ENCODE measurements at regions not wholly inside any gene's neighbourhood (a gene's known extent, or its start where the extent isn't known, plus 50 kb on each side); places are given as distances from the start of the nearest gene placed in this dataset.

- Histone ChIP-seq H3K27me3 (replicated peaks in 1 of 7) (no peaks in the 10 kb centered on the region), H3K4me3 (no peak overlapping the region), H3K36me3 (no peaks in the 10 kb centered on the region), H3K27ac (no peak overlapping the region), H3K4me1 (no peaks in the 10 kb centered on the region), H3K9me3 (no peaks in the 10 kb centered on the region)
- DNase-seq, result no peak
- WGBS, 5 donors, result 66 to 81% (median 76%) methylated on average over 2 of the region's 2 CpGs
- intact Hi-C loops (cut with DNase I; ENCODE audit: low total_unique reads), result no loop called here
- TF ChIP-seq, protein P1, sequence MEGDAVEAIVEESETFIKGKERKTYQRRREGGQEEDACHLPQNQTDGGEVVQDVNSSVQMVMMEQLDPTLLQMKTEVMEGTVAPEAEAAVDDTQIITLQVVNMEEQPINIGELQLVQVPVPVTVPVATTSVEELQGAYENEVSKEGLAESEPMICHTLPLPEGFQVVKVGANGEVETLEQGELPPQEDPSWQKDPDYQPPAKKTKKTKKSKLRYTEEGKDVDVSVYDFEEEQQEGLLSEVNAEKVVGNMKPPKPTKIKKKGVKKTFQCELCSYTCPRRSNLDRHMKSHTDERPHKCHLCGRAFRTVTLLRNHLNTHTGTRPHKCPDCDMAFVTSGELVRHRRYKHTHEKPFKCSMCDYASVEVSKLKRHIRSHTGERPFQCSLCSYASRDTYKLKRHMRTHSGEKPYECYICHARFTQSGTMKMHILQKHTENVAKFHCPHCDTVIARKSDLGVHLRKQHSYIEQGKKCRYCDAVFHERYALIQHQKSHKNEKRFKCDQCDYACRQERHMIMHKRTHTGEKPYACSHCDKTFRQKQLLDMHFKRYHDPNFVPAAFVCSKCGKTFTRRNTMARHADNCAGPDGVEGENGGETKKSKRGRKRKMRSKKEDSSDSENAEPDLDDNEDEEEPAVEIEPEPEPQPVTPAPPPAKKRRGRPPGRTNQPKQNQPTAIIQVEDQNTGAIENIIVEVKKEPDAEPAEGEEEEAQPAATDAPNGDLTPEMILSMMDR (IDR thresholded peaks at IDR 0.05 in 8 of 11, conservative IDR thresholded peaks at IDR 0.05 in 3 of 11), result no peak
- TF ChIP-seq POLR2A (IDR thresholded peaks at IDR 0.05) (no peak), POLR2AphosphoS5 (IDR thresholded peaks at IDR 0.05) (no peak)
These were observed 1044.5 kb downstream of the TUSC7 start for GRCh38 chr3:117754058-117754457.

- 50 to 87% (median 72%) methylated on average over 2 of the region's 2 CpGs for WGBS, 5 donors
- TF ChIP-seq, protein P1 (IDR thresholded peaks at IDR 0.05 in 8 of 11, conservative IDR thresholded peaks at IDR 0.05 in 3 of 11), result no peak
- no peak for TF ChIP-seq POLR2AphosphoS5 (IDR thresholded peaks at IDR 0.05)
- TF ChIP-seq POLR2A (IDR thresholded peaks at IDR 0.05), result no peak
These were observed 1045.3 kb downstream of the TUSC7 start for GRCh38 chr3:117754841-117755240.

GRCh38 chr3:117756563-117756962, 1047.0 kb downstream of the TUSC7 start:
- 56 to 70% (median 61%) methylated on average over 3 of the region's 3 CpGs for WGBS, 5 donors
- no peak overlapping the region for H3K4me3 ChIP-seq
- no peaks in the 10 kb centered on the region for H3K9me3 ChIP-seq
- H3K4me1 ChIP-seq, result no peaks in the 10 kb centered on the region
- no peaks in the 10 kb centered on the region for H3K27me3 ChIP-seq (replicated peaks in 1 of 7)
- intact Hi-C loops (cut with DNase I; ENCODE audit: low total_unique reads), result no loop called here
- H3K36me3 ChIP-seq, result no peaks in the 10 kb centered on the region
- TF ChIP-seq POLR2AphosphoS5 (IDR thresholded peaks at IDR 0.05), result no peak
- no peak overlapping the region for H3K27ac ChIP-seq
- no peak for DNase-seq

More at GRCh38 chr3:117754841-117755240, 1045.3 kb downstream of the TUSC7 start:
- Histone ChIP-seq H3K9me3 (no peaks in the 10 kb centered on the region), H3K4me1 (no peaks in the 10 kb centered on the region), H3K27ac (no peak overlapping the region), H3K36me3 (no peaks in the 10 kb centered on the region), H3K4me3 (no peak overlapping the region), H3K27me3 (replicated peaks in 1 of 7) (no peaks in the 10 kb centered on the region)
- no peak for DNase-seq
- intact Hi-C loops (cut with DNase I; ENCODE audit: low total_unique reads), result no loop called here

DNA sequence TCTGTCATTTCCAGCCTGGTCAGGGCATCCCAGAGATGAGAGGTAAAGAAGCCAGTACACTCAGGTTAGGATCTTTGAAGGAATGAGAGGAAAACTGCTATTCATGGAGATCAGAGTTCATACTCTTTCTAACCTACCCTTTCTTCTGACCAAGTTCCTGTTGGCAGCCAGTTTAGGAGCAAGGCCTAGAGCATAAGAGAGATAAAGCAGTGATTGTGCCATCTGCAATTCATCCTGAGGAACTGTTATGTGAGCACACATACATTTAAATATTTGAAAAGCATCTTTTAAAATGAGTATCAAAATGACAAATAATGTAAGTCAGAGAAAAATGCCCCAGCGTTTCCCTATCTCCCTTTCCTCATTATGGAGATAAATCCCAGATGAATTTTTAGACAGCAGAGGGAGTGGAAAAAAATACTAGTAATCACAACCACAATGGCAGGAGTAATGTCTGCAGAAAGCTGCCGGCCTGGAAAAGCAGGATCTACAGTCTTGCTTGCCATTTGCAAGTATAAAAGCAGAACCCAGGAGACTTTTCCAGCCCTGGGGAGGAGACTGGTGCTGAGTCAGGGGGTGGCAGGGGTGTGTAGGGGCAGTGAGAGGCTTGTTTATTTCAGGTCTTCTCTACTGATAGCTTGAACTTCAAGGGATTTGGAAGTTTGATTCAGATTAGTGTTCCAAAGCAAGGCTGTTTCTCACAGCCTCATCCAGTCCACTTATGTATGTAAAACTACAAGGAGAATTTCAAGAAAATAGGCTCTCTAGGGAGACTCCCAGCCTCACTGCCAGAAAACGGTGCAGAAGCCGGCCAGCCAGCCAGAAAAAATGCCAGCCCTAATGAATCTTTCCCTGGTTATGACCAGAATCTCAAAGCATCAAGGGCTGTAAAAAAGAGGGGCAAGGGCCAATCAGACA, 1052.4 kb downstream of the TUSC7 start:
- TF ChIP-seq POLR2AphosphoS5 (IDR thresholded peaks at IDR 0.05) (no peak), POLR2A (IDR thresholded peaks at IDR 0.05) (no peak)
- TF ChIP-seq, protein P1 (IDR thresholded peaks at IDR 0.05 in 8 of 11, conservative IDR thresholded peaks at IDR 0.05 in 3 of 11), result no peak
- no peak for DNase-seq
- 48 to 60% (median 54%) methylated on average over 4 of the region's 4 CpGs for WGBS, 5 donors
- intact Hi-C loops (cut with DNase I; ENCODE audit: low total_unique reads), result no loop called here
- Histone ChIP-seq H3K36me3 (no peaks in the 10 kb centered on the region), H3K4me3 (no peak overlapping the region), H3K4me1 (peaks cover 0 to 7% (median 0%) of the 10 kb centered on the region in 6 donors), H3K9me3 (no peaks in the 10 kb centered on the region), H3K27ac (peak overlapping the region in 1 of 8 donors; percentile 18), H3K27me3 (replicated peaks in 1 of 7) (no peaks in the 10 kb centered on the region)

All from spleen (tissue), 11 donors.